ENCODE measurements at regions not wholly inside any gene's neighbourhood (a gene's known extent, or its start where the extent isn't known, plus 50 kb on each side); places are given as distances from the start of the nearest gene placed in this dataset.

GRCh38 chr2:120565095-120565460 lies 170.6 kb upstream of the GLI2 start:
- TF ChIP-seq CTCF (IDR thresholded peaks at IDR 0.05) = no peak
- TF ChIP-seq POLR2A (IDR thresholded peaks at IDR 0.05) = no peak
